GM23338 (cell line): ENCODE measurements at regions not wholly inside any gene's neighbourhood (a gene's known extent, or its start where the extent isn't known, plus 50 kb on each side); places are given as distances from the start of the nearest gene placed in this dataset.

Experiments
- CREB1 ChIP-seq: fragments of 250-450 bp; sonication (Bioruptor Pico); IDR thresholded peaks from 2 replicates; pipeline ENCODE4 v1.5.0; 2020; ENCODE audit warnings: low read depth, mild to moderate bottlenecking, moderate library complexity
- CTCF ChIP-seq, 2 experiments: fragments of 200-600 bp in 1 of 2; sonication (generic) in 1 of 2; conservative IDR thresholded peaks; 2 replicates each; pipeline versions ENCODE4 v1.5.1 to v1.6.1; 2016 to 2017; ENCODE audit warnings: antibody characterized with exemption in 2 of 2, low read depth in 2 of 2, mild to moderate bottlenecking in 2 of 2, moderate library complexity in 1 of 2
- EZH2 ChIP-seq: fragments of 200-600 bp; sonication (generic); IDR thresholded peaks from one replicate; pipeline ENCODE4 v1.8.0; 2017; ENCODE audit warnings: antibody characterized with exemption, mild to moderate bottlenecking, low read depth; ENCODE audit not compliant: unreplicated experiment
- EZH2phosphoT487 ChIP-seq: fragments of 200-600 bp; sonication (generic); IDR thresholded peaks from one replicate; pipeline ENCODE4 v1.8.1; 2018; ENCODE audit warnings: antibody characterized with exemption; ENCODE audit not compliant: unreplicated experiment
- JUNB ChIP-seq: IDR thresholded peaks from one replicate; pipeline ENCODE4 v1.6.1; 2016; ENCODE audit warnings: antibody characterized with exemption; ENCODE audit not compliant: unreplicated experiment
- NANOG ChIP-seq: IDR thresholded peaks from 2 replicates; pipeline ENCODE4 v1.6.1; 2016; ENCODE audit warnings: antibody characterized with exemption, borderline replicate concordance
- POLR2AphosphoS5 ChIP-seq: IDR thresholded peaks from 2 replicates; pipeline ENCODE4 v1.6.1; 2016; ENCODE audit warnings: antibody characterized with exemption, low read depth
- ZNF114 ChIP-seq: fragments of 250-450 bp; sonication (Bioruptor Pico); IDR thresholded peaks from 2 replicates; pipeline ENCODE4 v1.5.0; 2020; ENCODE audit warnings: mild to moderate bottlenecking, moderate library complexity
- ZNF331 ChIP-seq: fragments of 250-450 bp; sonication (Bioruptor Pico); IDR thresholded peaks from 2 replicates; pipeline ENCODE4 v1.5.0; 2020; ENCODE audit warnings: low read depth, mild to moderate bottlenecking, moderate library complexity
- TF ChIP-seq, protein P1 (sequence below): IDR thresholded peaks from one replicate; pipeline ENCODE4 v1.6.1; 2018; ENCODE audit warnings: antibody characterized with exemption; ENCODE audit not compliant: unreplicated experiment

DNA sequence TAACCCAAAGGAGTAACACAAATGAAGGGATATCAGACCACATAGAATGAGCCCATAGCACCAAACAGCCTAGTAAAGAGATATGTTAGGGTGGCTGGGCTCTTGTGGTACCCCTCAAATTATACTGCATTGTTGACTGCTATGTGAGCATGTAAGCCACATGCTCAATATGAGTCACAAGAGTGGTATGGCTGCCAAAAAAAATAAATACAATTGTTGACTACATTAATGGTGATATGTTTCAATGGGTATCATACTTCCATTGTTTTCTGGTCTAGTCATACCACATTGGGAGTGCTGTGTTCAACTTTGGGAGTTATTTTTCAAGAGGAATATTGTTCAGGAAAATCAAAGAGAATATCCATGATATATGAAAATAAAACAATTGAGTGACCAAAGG, 162.4 kb upstream of the PIK3R1 start:
- TF ChIP-seq CTCF (conservative IDR thresholded peaks at IDR 0.05; ENCODE audit: low read depth in 2 of 2) (no peak), CREB1 (CRISPR knock-in tag) (no peak), POLR2AphosphoS5 (no peak), JUNB (no peak), ZNF331 (CRISPR knock-in tag) (no peak), EZH2phosphoT487 (no peak), EZH2 (no peak), NANOG (no peak), ZNF114 (no peak)
- TF ChIP-seq, protein P1, sequence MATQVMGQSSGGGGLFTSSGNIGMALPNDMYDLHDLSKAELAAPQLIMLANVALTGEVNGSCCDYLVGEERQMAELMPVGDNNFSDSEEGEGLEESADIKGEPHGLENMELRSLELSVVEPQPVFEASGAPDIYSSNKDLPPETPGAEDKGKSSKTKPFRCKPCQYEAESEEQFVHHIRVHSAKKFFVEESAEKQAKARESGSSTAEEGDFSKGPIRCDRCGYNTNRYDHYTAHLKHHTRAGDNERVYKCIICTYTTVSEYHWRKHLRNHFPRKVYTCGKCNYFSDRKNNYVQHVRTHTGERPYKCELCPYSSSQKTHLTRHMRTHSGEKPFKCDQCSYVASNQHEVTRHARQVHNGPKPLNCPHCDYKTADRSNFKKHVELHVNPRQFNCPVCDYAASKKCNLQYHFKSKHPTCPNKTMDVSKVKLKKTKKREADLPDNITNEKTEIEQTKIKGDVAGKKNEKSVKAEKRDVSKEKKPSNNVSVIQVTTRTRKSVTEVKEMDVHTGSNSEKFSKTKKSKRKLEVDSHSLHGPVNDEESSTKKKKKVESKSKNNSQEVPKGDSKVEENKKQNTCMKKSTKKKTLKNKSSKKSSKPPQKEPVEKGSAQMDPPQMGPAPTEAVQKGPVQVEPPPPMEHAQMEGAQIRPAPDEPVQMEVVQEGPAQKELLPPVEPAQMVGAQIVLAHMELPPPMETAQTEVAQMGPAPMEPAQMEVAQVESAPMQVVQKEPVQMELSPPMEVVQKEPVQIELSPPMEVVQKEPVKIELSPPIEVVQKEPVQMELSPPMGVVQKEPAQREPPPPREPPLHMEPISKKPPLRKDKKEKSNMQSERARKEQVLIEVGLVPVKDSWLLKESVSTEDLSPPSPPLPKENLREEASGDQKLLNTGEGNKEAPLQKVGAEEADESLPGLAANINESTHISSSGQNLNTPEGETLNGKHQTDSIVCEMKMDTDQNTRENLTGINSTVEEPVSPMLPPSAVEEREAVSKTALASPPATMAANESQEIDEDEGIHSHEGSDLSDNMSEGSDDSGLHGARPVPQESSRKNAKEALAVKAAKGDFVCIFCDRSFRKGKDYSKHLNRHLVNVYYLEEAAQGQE: no peak
